ENCODE measurements at regions not wholly inside any gene's neighbourhood (a gene's known extent, or its start where the extent isn't known, plus 50 kb on each side); places are given as distances from the start of the nearest gene placed in this dataset.

GRCh38 chr7:145681159-145681558, 435.4 kb upstream of the CNTNAP2 start:
- TF ChIP-seq CTCF (IDR thresholded peaks at IDR 0.05) (no peak), EZH2 (IDR thresholded peaks at IDR 0.05; ENCODE audit: borderline replicate concordance, insufficient read depth, low read depth, low read length, poor library complexity, severe bottlenecking) (no peak)
